GM21737 (cell line): ENCODE measurements at regions not wholly inside any gene's neighbourhood (a gene's known extent, or its start where the extent isn't known, plus 50 kb on each side); places are given as distances from the start of the nearest gene placed in this dataset.

Source experiments
- ATAC-seq: cut with Tn5 transposase; IDR thresholded peaks from one replicate; pipeline ENCODE4 v1.9.1; 2021; ENCODE audit warnings: mild to moderate bottlenecking, moderate library complexity; ENCODE audit not compliant: unreplicated experiment

- ATAC-seq, result no peak
Observed at GRCh38 chr14:65866886-65867285, 454.4 kb downstream of the FUT8 start.

GRCh38 chr14:65867333-65867732 lies 454.8 kb downstream of the FUT8 start:
- no peak for ATAC-seq

DNA sequence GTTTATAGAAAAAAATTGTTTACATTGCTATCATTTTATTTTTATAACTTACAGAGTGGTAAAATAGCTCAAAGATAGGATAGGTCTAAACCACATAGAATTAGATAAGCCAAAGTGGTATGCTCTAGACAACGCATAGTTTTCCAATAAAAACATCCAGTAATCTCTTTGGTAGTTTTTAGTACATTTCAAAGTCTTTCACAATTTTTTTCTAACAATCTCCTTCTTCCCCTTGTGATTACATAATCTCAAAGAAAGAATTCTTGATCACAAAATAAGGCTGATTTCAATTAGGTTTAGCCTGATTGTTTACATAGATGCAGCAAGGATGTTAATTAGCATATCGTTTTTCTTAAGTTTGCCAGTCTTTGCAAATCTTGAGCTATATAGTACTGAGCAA lies 460.0 kb downstream of the FUT8 start:
- ATAC-seq, result no peak

GRCh38 chr14:65877166-65877565 lies 464.6 kb downstream of the FUT8 start:
- no peak for ATAC-seq

- ATAC-seq, result no peak
Observed at GRCh38 chr14:65877624-65878023, 465.1 kb downstream of the FUT8 start.

DNA sequence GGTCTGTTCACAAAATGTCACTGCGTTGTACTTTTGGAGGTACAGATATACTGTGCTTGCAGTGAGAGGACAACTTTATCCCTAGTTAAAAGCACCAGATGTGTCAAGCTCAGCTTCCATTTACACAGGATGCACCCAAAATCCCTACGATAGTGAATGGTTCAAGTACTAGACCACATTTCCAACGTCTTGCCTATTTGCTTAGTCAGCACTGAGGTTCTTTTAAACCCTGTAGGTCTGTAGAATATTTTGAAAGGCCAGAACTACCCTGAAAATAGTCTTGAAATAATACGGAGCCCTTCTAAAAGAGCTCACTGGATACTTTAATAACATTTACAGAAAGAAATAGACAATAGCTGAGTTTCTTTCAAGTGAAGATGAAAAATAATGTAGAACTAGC lies 466.1 kb downstream of the FUT8 start:
- ATAC-seq, result no peak

- ATAC-seq, result no peak
Observed at GRCh38 chr14:65879248-65880009, 466.9 kb downstream of the FUT8 start.

GRCh38 chr14:65880507-65880906 lies 468.0 kb downstream of the FUT8 start:
- no peak for ATAC-seq

DNA sequence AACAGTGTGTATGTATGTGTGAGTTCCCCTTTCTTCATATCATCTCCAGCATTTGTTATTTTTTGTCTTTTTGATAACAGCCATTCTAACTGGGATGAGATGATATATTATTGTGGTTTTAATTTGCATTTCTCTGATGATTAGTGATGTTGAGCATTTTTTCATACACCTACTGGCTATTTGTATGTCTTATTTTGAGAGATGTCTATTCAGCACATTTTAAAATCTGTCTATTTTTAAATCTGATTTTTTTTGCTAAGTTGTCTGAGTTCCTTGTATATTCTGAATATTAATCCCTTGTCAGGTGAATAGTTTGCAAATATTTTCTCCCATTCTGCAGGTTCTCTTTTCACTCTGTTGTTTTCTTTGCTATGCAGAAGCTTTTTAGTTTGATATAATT lies 469.1 kb downstream of the FUT8 start:
- ATAC-seq, result no peak

- ATAC-seq, result no peak
Observed at GRCh38 chr14:65888677-65889076, 476.1 kb downstream of the FUT8 start.

DNA sequence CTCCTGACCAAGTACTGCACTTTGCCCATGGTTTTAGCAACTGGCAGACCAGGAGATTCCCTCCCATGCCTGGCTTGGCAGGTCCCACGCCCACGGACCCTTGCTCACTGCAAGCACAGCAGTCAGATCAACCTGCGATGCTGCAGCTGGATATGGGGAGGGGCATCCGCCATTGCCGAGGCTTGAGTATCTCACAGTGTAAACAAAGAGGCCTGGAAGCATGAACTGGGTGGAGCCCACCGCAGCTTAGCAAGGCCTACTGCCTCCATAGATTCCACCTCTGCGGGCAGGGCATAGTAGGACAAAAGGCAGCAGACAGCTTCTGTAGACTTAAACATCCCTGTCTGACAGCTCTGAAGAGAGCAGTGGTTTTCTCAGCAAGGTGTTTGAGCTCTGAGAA lies 479.8 kb downstream of the FUT8 start:
- no peak for ATAC-seq

DNA sequence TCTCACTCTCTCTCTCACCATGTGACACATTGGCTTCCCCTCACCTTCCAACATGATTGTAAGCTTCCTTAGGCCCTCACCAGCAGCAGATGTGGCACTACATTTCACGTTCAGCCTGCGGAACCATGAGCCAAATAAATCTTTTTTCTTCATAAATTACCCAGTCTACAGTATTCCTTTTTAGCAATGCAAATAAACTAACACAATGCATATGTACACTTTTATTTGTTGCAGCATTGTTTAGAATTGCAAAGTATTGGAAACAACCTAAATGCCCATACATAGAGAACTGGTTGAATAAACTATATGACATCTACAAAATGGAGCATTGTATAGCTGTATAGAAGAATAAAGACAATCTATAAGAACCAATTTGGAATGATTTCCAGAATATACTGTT lies 487.6 kb downstream of the FUT8 start:
- ATAC-seq, result no peak

- no peak for ATAC-seq
Observed at GRCh38 chr14:65901595-65901994, 489.1 kb downstream of the FUT8 start.

DNA sequence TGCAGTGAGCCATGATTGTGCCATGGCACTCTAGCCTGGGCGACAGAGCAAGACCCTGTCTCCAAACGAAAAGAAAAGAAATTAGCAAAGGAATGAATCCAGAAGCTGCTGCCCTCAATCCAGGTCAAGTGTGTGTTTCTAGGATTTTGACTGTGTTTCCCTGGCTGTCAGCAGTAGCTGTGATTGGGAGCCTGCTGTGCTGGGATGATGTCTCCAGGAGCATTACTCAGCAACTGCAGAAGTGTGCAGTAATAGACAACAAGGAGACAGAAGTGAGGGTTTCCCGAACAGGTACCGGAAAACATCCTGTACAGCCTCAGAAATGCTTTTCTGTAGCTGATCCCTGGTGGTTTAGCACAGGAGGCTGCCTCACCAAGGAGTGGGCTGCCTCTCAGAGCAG lies 492.5 kb downstream of the FUT8 start:
- ATAC-seq, result no peak

- ATAC-seq, result no peak
Observed at GRCh38 chr14:65906344-65906743, 493.8 kb downstream of the FUT8 start.

- ATAC-seq, result no peak
Observed at GRCh38 chr14:65906948-65907347, 494.4 kb downstream of the FUT8 start.

DNA sequence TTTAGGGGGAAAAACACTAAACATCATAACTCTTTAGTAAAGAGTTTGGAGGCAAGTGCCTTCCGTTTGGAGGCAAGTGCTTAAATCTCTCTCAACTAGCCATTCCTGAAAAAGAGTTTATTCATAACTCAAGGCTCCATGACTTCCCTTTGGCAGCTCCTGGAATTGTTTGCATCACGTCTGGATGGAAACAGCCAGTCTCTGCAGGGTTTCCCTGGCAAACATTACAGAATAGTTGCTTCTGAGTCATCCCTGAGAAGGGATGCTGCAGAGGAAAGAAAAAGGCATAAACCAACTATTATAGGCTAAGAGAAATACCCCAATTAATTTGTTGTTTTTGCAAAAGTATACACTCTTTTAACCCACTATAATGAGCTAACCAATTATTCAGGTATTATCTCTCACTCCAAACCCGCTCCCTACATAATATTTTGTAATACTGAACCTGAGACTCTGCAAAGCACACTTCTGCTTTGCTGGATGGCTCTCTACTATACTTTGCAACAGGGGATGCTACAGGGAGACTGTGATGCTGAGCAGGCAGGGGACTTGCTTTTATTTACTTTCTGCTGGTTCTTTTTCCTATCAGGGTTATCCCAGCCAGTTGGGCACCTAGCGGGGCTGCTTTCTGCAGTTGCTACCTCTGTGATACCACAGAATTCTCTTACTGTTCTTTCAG lies 497.7 kb downstream of the FUT8 start:
- ATAC-seq, result no peak

DNA sequence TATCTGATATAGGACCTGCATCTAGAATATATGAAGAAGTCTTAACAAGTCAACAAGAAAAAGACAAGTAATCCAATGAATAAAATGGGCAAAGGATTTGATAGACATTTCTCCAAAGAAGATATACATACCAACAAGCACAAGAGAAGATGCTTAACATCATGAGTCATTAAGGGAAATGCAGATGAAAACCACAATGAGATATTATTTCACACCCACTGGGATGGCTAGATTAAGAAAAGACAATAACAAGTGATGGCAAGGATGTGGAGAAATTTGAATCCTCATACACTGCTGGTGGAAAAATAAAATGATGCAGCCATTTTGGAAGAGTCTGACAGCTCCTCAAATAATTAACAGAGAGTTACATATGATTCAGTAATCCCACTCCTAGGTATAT lies 502.6 kb downstream of the FUT8 start:
- ATAC-seq, result no peak

DNA sequence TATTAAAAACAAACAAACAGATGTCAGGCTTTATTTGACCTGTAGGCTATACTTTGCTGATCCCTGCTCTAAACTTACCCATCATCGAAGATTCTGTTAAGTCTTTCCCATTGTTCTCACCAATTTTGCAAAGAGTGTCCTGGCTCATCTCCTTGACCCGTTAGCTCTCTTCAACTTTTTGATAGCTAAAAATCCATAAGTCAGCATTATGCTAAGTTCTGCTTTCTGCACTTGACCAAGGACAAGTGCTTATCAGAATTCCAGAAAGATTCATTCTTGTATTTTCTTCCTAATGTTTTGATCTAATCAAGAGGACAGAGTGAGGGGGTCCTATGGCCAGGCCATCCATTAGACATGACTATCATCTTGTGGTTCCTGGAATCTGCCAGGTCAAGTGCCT lies 503.5 kb downstream of the FUT8 start:
- ATAC-seq, result no peak

GRCh38 chr14:65920996-65921395 lies 508.5 kb downstream of the FUT8 start:
- ATAC-seq, result no peak

DNA sequence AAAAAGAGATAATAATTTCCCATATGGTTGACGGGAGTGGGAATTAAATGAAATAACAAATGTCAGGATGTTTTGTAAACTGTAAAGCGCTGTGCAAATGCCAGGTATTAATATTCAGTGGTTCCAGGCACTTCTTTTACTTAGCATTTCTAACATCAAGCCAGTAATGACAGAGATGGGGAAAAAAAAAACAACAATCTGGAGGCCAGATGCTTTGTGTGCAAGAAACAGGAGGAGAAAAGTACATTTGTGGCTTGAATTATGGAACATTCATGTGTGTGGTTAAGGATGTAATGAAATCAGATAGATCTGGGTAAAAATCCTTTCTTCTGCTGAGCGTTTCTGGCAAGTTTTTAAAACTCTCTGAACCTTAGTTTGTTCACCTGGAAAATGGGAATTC lies 509.6 kb downstream of the FUT8 start:
- no peak for ATAC-seq

DNA sequence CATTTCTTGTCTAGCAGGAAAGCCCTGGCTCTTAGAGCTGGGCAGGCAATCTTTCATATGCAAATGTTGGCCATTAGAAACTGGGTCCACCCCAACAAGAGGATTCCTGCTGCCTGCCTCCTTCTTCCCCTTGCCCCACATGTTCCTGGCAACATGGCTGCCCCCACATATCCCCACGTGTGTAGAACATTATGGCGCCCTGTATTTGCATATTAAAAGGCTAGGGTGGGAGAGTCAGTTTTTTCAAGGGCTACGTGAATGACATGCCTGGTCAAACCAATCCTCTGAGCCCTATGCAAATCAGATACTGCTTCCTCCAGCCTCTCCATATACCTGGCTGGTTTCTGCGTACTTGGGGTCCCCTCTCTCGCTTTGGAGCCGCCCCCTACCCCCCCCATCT lies 514.0 kb downstream of the FUT8 start:
- no peak for ATAC-seq
